Nephron progenitor cell (in vitro differentiated cells): ENCODE measurements at regions not wholly inside any gene's neighbourhood (a gene's known extent, or its start where the extent isn't known, plus 50 kb on each side); places are given as distances from the start of the nearest gene placed in this dataset.

Source experiments
- DNase-seq: peaks from one replicate; pipeline ENCODE4 v3.0.0; 2021
- H3K27ac Mint-ChIP-seq: 2 replicates; pipeline ENCODE4 v1.8.0; 2021; ENCODE audit warnings: mild to moderate bottlenecking, moderate library complexity, mixed read lengths
- H3K27me3 Mint-ChIP-seq: 2 replicates; pipeline ENCODE4 v1.8.0; 2021; ENCODE audit warnings: mild to moderate bottlenecking, low read depth, mixed read lengths; ENCODE audit not compliant: poor library complexity
- H3K36me3 Mint-ChIP-seq: 2 replicates; pipeline ENCODE4 v1.8.0; 2021; ENCODE audit warnings: low read depth, mixed read lengths
- H3K4me1 Mint-ChIP-seq: 2 replicates; pipeline ENCODE4 v1.8.0; 2021; ENCODE audit warnings: mixed read lengths
- H3K4me3 Mint-ChIP-seq: 2 replicates; pipeline ENCODE4 v1.8.0; 2021; ENCODE audit warnings: mild to moderate bottlenecking, moderate library complexity, mixed read lengths
- H3K9me3 Mint-ChIP-seq: 2 replicates; pipeline ENCODE4 v1.8.0; 2021; ENCODE audit warnings: mild to moderate bottlenecking, moderate library complexity, mixed read lengths
- TF ChIP-seq, protein P1 (sequence below): fragments of 200-600 bp; sonication (generic); IDR thresholded peaks from 2 replicates; pipeline ENCODE4 v1.5.0; 2021; ENCODE audit warnings: antibody characterized with exemption

DNA sequence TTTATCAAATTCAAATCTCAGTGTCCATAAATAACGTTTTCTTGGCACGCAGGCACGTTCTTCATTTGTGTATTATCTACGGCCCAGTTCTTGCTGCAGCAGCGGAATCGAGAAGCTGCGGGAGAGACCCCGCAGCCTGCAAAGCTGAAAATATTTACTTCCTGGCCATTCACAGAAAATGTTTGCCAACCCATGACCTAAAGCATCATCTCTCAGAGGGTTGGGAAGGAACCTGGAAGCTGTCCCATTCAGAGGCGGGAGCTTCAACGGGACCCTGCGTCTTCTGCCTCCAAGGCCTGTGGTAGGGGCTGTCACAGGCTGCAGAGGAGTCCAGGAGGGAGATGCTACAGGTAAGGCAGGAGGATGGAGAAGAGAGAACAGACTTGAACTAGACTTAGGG is 319.2 kb downstream of the MN1 start:
- H3K4me3 Mint-ChIP-seq, result no peak overlapping the region
- TF ChIP-seq, protein P1, sequence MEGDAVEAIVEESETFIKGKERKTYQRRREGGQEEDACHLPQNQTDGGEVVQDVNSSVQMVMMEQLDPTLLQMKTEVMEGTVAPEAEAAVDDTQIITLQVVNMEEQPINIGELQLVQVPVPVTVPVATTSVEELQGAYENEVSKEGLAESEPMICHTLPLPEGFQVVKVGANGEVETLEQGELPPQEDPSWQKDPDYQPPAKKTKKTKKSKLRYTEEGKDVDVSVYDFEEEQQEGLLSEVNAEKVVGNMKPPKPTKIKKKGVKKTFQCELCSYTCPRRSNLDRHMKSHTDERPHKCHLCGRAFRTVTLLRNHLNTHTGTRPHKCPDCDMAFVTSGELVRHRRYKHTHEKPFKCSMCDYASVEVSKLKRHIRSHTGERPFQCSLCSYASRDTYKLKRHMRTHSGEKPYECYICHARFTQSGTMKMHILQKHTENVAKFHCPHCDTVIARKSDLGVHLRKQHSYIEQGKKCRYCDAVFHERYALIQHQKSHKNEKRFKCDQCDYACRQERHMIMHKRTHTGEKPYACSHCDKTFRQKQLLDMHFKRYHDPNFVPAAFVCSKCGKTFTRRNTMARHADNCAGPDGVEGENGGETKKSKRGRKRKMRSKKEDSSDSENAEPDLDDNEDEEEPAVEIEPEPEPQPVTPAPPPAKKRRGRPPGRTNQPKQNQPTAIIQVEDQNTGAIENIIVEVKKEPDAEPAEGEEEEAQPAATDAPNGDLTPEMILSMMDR, result no peak
- peaks cover 41% of the 10 kb centered on the region for H3K27me3 Mint-ChIP-seq
- no peak overlapping the region for H3K27ac Mint-ChIP-seq
- peaks cover 61% of the 10 kb centered on the region for H3K4me1 Mint-ChIP-seq
- DNase-seq, result no peak
- peaks cover 12% of the 10 kb centered on the region for H3K9me3 Mint-ChIP-seq
- no peaks in the 10 kb centered on the region for H3K36me3 Mint-ChIP-seq

DNA sequence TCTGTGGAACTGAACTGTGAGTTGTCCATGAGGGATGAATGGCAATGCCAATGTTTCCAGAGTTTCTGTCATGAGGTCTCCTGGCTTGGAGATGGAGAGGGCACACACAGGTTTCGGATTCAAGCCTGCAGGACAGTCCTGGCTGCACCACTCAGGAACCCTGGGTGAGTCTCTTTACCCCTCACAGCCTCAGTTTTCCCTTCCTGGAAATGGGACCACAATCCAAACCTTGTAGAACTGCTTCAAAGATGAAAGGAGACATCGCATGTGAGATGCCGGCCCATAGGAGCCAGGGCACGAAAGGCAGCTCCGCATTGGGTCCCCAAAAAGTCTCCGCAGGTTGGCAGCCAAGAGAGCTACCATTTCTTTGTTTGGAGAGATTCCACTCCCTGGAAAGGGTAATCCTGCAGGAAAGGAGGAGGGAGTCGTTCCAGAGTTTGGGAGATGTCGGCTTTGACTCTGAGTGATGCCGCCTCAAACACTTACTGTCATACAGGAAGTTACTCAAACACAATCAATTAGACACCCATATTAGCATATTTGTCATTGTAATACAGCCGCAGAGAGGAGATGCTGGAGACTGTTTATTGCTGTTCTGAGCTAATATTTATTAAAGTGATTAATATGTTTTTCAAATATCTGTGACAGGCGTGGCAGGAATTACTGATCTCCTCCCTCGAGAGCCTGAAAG is 318.3 kb downstream of the MN1 start:
- Mint-ChIP-seq H3K27ac (no peak overlapping the region), H3K27me3 (peaks cover 45% of the 10 kb centered on the region), H3K36me3 (no peaks in the 10 kb centered on the region), H3K4me3 (no peak overlapping the region), H3K4me1 (peaks cover 60% of the 10 kb centered on the region), H3K9me3 (peaks cover 12% of the 10 kb centered on the region)
- TF ChIP-seq, protein P1, result no peak
- no peak for DNase-seq

DNA sequence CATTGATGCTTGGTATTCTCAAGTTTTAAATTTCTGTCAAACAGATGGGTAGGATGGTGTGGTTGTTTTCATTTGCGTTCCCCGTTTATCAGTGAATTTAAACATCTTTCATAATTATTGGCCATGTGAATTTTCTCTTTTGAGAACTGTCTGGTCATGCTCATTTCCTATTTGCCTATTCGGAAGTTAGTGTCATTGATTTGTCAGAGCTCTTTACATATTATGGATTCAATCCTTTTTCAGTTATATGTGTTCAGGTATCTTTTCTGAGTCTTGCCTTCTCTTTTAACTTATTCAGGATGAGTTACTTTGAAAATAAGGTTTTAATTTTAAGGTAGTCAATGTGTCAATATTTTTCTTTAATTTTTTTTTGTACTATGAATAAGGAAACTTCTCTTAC is 315.7 kb downstream of the MN1 start:
- Mint-ChIP-seq H3K4me3 (no peak overlapping the region), H3K9me3 (peaks cover 12% of the 10 kb centered on the region), H3K4me1 (peaks cover 61% of the 10 kb centered on the region), H3K27me3 (peaks cover 38% of the 10 kb centered on the region), H3K36me3 (no peaks in the 10 kb centered on the region), H3K27ac (no peak overlapping the region)
- TF ChIP-seq, protein P1, result no peak
- no peak for DNase-seq

DNA sequence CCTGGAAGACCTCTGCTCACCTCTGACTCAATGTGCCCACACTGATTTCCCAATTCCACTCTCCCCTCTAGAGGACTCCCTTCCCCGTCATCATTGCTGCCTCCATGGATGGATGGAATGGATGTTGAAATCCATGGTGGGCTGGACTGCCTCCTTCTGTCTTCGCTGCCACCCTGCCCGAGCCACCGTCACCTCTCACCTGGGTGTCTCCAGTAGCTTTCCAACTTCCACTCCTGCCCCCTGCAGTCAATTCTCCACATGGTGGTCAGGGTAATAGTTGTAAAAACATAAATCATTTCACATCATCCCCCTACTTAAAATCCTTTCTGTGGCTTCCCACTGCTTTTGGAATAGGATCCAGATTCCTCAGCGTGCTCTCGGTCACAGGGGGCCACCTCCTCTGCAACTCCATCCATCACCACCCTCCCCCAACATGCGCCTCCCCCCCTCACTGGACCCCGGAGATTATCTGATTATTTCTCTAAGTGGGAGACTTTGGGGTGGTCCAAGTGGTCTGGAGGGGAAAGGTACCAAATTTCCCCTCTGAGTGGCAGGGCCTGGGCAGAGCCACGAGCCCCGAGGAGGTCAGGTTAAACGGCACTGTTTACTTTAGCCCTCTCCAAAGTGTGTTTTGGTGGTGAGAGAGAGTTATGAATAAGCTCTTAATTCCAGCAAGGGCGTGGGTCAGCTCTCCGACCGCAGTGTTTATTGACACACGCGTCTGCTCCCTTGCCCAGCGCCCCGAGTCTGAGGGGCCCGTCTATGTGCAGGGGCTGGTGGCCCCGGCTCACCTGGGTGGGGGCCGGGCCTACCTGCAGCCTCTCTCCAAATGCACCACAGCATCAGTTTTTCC is 313.7 kb downstream of the MN1 start:
- DNase-seq, result no peak
- H3K27me3 Mint-ChIP-seq, result peaks cover 36% of the 10 kb centered on the region
- H3K9me3 Mint-ChIP-seq, result peaks cover 29% of the 10 kb centered on the region
- H3K27ac Mint-ChIP-seq, result no peak overlapping the region
- TF ChIP-seq, protein P1, result no peak
- no peak overlapping the region for H3K4me3 Mint-ChIP-seq
- peaks cover 52% of the 10 kb centered on the region for H3K4me1 Mint-ChIP-seq
- peaks cover 13% of the 10 kb centered on the region for H3K36me3 Mint-ChIP-seq

DNA sequence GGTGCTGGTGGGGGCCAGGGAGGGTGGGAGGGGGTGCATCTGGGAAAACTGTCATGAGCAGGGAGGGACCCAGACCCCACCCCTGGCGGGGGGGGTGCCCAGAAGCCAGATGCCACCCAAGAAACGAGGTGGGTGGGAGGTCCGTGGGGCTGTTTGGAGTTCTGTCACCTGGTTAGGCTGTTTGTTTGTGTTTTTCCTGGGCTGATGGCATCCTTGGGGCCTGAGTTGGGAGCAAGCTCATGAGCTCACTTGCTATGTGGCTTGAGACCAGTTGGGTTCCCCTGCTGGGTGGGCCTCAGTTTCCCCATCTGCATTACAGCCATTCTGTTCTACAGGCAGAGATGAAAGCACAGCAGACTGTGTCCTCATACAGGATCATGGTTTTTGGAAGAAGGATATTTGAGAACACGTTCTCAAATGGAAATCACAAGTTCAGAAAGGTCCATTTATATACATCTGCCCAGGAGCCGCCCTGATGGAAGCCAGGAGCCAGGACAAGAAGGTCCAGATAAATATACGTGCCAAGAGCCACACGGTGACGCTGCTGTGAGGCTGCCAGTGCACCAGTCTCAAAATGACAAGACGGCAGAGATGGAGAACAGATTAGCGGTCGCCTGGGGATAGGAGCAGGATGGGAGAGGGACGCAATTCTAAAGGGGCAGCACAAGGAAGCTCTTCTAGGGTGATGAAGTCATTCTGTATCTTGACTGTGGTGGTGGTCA is 312.9 kb downstream of the MN1 start:
- Mint-ChIP-seq H3K27ac (no peak overlapping the region), H3K4me1 (peaks cover 46% of the 10 kb centered on the region), H3K36me3 (peaks cover 13% of the 10 kb centered on the region), H3K4me3 (no peak overlapping the region), H3K27me3 (peaks cover 36% of the 10 kb centered on the region), H3K9me3 (peaks cover 34% of the 10 kb centered on the region)
- TF ChIP-seq, protein P1, result no peak
- DNase-seq, result no peak
